PC-9 (cell line): ENCODE measurements at regions not wholly inside any gene's neighbourhood (a gene's known extent, or its start where the extent isn't known, plus 50 kb on each side); places are given as distances from the start of the nearest gene placed in this dataset.

Source experiments
- EZH2 ChIP-seq: fragments of 200-600 bp; sonication (generic); IDR thresholded peaks from 2 replicates; pipeline ENCODE4 v1.8.0; 2017; ENCODE audit warnings: antibody characterized with exemption, low read depth
- TF ChIP-seq, protein P1 (sequence below): fragments of 200-600 bp; sonication (generic); conservative IDR thresholded peaks from 2 replicates; pipeline ENCODE4 v1.6.1; 2017; ENCODE audit warnings: mixed run types, antibody characterized with exemption, mild to moderate bottlenecking, moderate library complexity

GRCh38 chr14:25132732-25133422, 82.9 kb upstream of the STXBP6 start:
- TF ChIP-seq, protein P1, sequence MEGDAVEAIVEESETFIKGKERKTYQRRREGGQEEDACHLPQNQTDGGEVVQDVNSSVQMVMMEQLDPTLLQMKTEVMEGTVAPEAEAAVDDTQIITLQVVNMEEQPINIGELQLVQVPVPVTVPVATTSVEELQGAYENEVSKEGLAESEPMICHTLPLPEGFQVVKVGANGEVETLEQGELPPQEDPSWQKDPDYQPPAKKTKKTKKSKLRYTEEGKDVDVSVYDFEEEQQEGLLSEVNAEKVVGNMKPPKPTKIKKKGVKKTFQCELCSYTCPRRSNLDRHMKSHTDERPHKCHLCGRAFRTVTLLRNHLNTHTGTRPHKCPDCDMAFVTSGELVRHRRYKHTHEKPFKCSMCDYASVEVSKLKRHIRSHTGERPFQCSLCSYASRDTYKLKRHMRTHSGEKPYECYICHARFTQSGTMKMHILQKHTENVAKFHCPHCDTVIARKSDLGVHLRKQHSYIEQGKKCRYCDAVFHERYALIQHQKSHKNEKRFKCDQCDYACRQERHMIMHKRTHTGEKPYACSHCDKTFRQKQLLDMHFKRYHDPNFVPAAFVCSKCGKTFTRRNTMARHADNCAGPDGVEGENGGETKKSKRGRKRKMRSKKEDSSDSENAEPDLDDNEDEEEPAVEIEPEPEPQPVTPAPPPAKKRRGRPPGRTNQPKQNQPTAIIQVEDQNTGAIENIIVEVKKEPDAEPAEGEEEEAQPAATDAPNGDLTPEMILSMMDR = peak; percentile 75
- no peak for TF ChIP-seq EZH2
